RKO (cell line): ENCODE measurements at regions not wholly inside any gene's neighbourhood (a gene's known extent, or its start where the extent isn't known, plus 50 kb on each side); places are given as distances from the start of the nearest gene placed in this dataset.
A peak's percentile ranks its signal among the peaks of the same experiment; 100 is the strongest.
"Not testable (repeated sequence)": the region's sequence is repeated elsewhere in the genome, so short reads cannot be mapped to it uniquely, and the experiment has no call there.

Source experiments
- DNase-seq: peaks from one replicate; pipeline ENCODE4 v3.0.0-alpha.2; 2016; ENCODE audit warnings: low spot score

- DNase-seq: no peak
Observed at GRCh38 chr10:57689596-57690297, 577.9 kb downstream of the IPMK start.

- DNase-seq: no peak
Observed at GRCh38 chr10:57679916-57680315, 587.8 kb downstream of the IPMK start.

GRCh38 chr10:57675125-57675524, 592.6 kb downstream of the IPMK start:
- DNase-seq: no peak

- no peak for DNase-seq
Observed at GRCh38 chr10:57673446-57673960, 594.2 kb downstream of the IPMK start.

- DNase-seq: no peak
Observed at GRCh38 chr10:57664815-57665214, 602.9 kb downstream of the IPMK start.

- no peak for DNase-seq
Observed at GRCh38 chr10:57663401-57663800, 604.3 kb downstream of the IPMK start.

- no peak for DNase-seq
Observed at GRCh38 chr10:57661206-57661605, 606.5 kb downstream of the IPMK start.

- DNase-seq: peak; percentile 57
Observed at GRCh38 chr10:57657164-57657765, 610.4 kb downstream of the IPMK start.

GRCh38 chr10:57654856-57655255, 612.8 kb downstream of the IPMK start:
- no peak for DNase-seq

- not testable (repeated sequence) for DNase-seq
Observed at GRCh38 chr10:57645108-57645507, 622.6 kb downstream of the IPMK start.

- peak; percentile 3 for DNase-seq
Observed at GRCh38 chr10:57638411-57638810, 629.3 kb downstream of the IPMK start.

- DNase-seq: no peak
Observed at GRCh38 chr10:57628592-57629284, 639.0 kb downstream of the IPMK start.

GRCh38 chr10:57627642-57628178, 640.0 kb downstream of the IPMK start:
- no peak for DNase-seq

- DNase-seq: no peak
Observed at GRCh38 chr10:57624856-57625592, 642.7 kb downstream of the IPMK start.

- no peak for DNase-seq
Observed at GRCh38 chr10:57624066-57624465, 643.6 kb downstream of the IPMK start.

- no peak for DNase-seq
Observed at GRCh38 chr10:57621466-57621865, 646.2 kb downstream of the IPMK start.

GRCh38 chr10:57605948-57606485, 661.7 kb downstream of the IPMK start:
- DNase-seq: no peak

GRCh38 chr10:57599440-57599839, 668.3 kb downstream of the IPMK start:
- no peak for DNase-seq

- peak; percentile 36 for DNase-seq
Observed at GRCh38 chr10:57593983-57594573, 673.6 kb downstream of the IPMK start.

GRCh38 chr10:57579926-57580325, 687.8 kb downstream of the IPMK start:
- DNase-seq: peak; percentile 4

- DNase-seq: no peak
Observed at GRCh38 chr10:57562211-57562610, 705.5 kb downstream of the IPMK start.
